ENCODE measurements at regions not wholly inside any gene's neighbourhood (a gene's known extent, or its start where the extent isn't known, plus 50 kb on each side); places are given as distances from the start of the nearest gene placed in this dataset.

GRCh38 chr10:121106611-121107010 is 255.4 kb downstream of the WDR11 start:
- H3K27ac ChIP-seq (ENCODE audit: control insufficient read depth, insufficient read depth, low read length): no peak overlapping the region
- H3K9me1 ChIP-seq (ENCODE audit: control insufficient read depth, extremely low read depth, insufficient read depth, low read length): no peaks in the 10 kb centered on the region
- H3K4me1 ChIP-seq (ENCODE audit: control insufficient read depth, extremely low read depth, insufficient read depth, low read length): peaks cover 15% of the 10 kb centered on the region
- H3K27me3 ChIP-seq (ENCODE audit: control insufficient read depth, extremely low read depth, insufficient read depth, low read length): no peaks in the 10 kb centered on the region
- H3K79me2 ChIP-seq (ENCODE audit: control insufficient read depth, insufficient read depth, low read length): no peaks in the 10 kb centered on the region
- DNase-seq (ENCODE audit: low read depth, low spot score) (no peak), FAIRE-seq (no peak)
- H3K36me3 ChIP-seq (ENCODE audit: control insufficient read depth in 2 of 2, extremely low read depth in 1 of 2, insufficient read depth in 2 of 2, low read length in 2 of 2): no peaks in the 10 kb centered on the region
- TF ChIP-seq EZH2 (IDR thresholded peaks at IDR 0.05; ENCODE audit: low read length): no peak
- H3K9ac ChIP-seq (ENCODE audit: control insufficient read depth, extremely low read depth, insufficient read depth, low read length): no peak overlapping the region
- no peaks in the 10 kb centered on the region for H4K20me1 ChIP-seq (ENCODE audit: control insufficient read depth, extremely low read depth, insufficient read depth, low read length)
- H3K9me3 ChIP-seq (ENCODE audit: control insufficient read depth, low read depth, low read length): no peaks in the 10 kb centered on the region
- H2AFZ ChIP-seq (ENCODE audit: control insufficient read depth, low read length): no peak overlapping the region
- H3K4me3 ChIP-seq (ENCODE audit: control insufficient read depth in 2 of 3, extremely low read depth in 1 of 3, insufficient read depth in 2 of 3, low read depth in 1 of 3, low read length in 3 of 3): no peak overlapping the region
- no peak overlapping the region for H3K4me2 ChIP-seq (ENCODE audit: control insufficient read depth, extremely low read depth, insufficient read depth, low read depth, low read length)
- dilution Hi-C loops (cut with MboI; ENCODE audit: extremely low pct_ligation_motif_present, low sequenced_read_pairs): no loop called here

GRCh38 chr10:121108051-121108450 is 256.9 kb downstream of the WDR11 start:
- TF ChIP-seq CTCF (optimal IDR thresholded peaks at IDR 0.05 in 1 of 3, IDR thresholded peaks at IDR 0.05 in 1 of 3, conservative IDR thresholded peaks at IDR 0.05 in 1 of 3; ENCODE audit: extremely low read depth in 1 of 3, insufficient read depth in 2 of 3, low read length in 3 of 3) (no peak), EZH2 (IDR thresholded peaks at IDR 0.05; ENCODE audit: low read length) (no peak)
- no peaks in the 10 kb centered on the region for H4K20me1 ChIP-seq (ENCODE audit: control insufficient read depth, extremely low read depth, insufficient read depth, low read length)
- no peaks in the 10 kb centered on the region for H3K9me3 ChIP-seq (ENCODE audit: control insufficient read depth, low read depth, low read length)
- H3K9ac ChIP-seq (ENCODE audit: control insufficient read depth, extremely low read depth, insufficient read depth, low read length): no peak overlapping the region
- no peak overlapping the region for H3K4me2 ChIP-seq (ENCODE audit: control insufficient read depth, extremely low read depth, insufficient read depth, low read depth, low read length)
- H3K27ac ChIP-seq (ENCODE audit: control insufficient read depth, insufficient read depth, low read length): no peak overlapping the region
- dilution Hi-C loops (cut with MboI; ENCODE audit: extremely low pct_ligation_motif_present, low sequenced_read_pairs): no loop called here
- H3K4me3 ChIP-seq (ENCODE audit: control insufficient read depth in 2 of 3, extremely low read depth in 1 of 3, insufficient read depth in 2 of 3, low read depth in 1 of 3, low read length in 3 of 3): no peak overlapping the region
- peaks cover 23% of the 10 kb centered on the region for H3K4me1 ChIP-seq (ENCODE audit: control insufficient read depth, extremely low read depth, insufficient read depth, low read length)
- FAIRE-seq: peak; percentile 90
- H3K36me3 ChIP-seq (ENCODE audit: control insufficient read depth in 2 of 2, extremely low read depth in 1 of 2, insufficient read depth in 2 of 2, low read length in 2 of 2): no peaks in the 10 kb centered on the region
- no peak overlapping the region for H2AFZ ChIP-seq (ENCODE audit: control insufficient read depth, low read length)
- no peak for DNase-seq (ENCODE audit: low read depth, low spot score)
- H3K9me1 ChIP-seq (ENCODE audit: control insufficient read depth, extremely low read depth, insufficient read depth, low read length): no peaks in the 10 kb centered on the region
- no peaks in the 10 kb centered on the region for H3K27me3 ChIP-seq (ENCODE audit: control insufficient read depth, extremely low read depth, insufficient read depth, low read length)
- H3K79me2 ChIP-seq (ENCODE audit: control insufficient read depth, insufficient read depth, low read length): no peaks in the 10 kb centered on the region

GRCh38 chr10:121110369-121110768 is 259.2 kb downstream of the WDR11 start:
- H3K36me3 ChIP-seq (ENCODE audit: control insufficient read depth in 2 of 2, extremely low read depth in 1 of 2, insufficient read depth in 2 of 2, low read length in 2 of 2): no peaks in the 10 kb centered on the region
- no peaks in the 10 kb centered on the region for H3K79me2 ChIP-seq (ENCODE audit: control insufficient read depth, insufficient read depth, low read length)
- H3K9me3 ChIP-seq (ENCODE audit: control insufficient read depth, low read depth, low read length): no peaks in the 10 kb centered on the region
- no peak overlapping the region for H3K4me2 ChIP-seq (ENCODE audit: control insufficient read depth, extremely low read depth, insufficient read depth, low read depth, low read length)
- dilution Hi-C loops (cut with MboI; ENCODE audit: extremely low pct_ligation_motif_present, low sequenced_read_pairs): no loop called here
- FAIRE-seq (no peak), DNase-seq (ENCODE audit: low read depth, low spot score) (no peak)
- H3K27ac ChIP-seq (ENCODE audit: control insufficient read depth, insufficient read depth, low read length): no peak overlapping the region
- H2AFZ ChIP-seq (ENCODE audit: control insufficient read depth, low read length): no peak overlapping the region
- no peaks in the 10 kb centered on the region for H4K20me1 ChIP-seq (ENCODE audit: control insufficient read depth, extremely low read depth, insufficient read depth, low read length)
- H3K9ac ChIP-seq (ENCODE audit: control insufficient read depth, extremely low read depth, insufficient read depth, low read length): no peak overlapping the region
- TF ChIP-seq EZH2 (IDR thresholded peaks at IDR 0.05; ENCODE audit: low read length): no peak
- no peak overlapping the region for H3K4me3 ChIP-seq (ENCODE audit: control insufficient read depth in 2 of 3, extremely low read depth in 1 of 3, insufficient read depth in 2 of 3, low read depth in 1 of 3, low read length in 3 of 3)
- H3K27me3 ChIP-seq (ENCODE audit: control insufficient read depth, extremely low read depth, insufficient read depth, low read length): no peaks in the 10 kb centered on the region
- H3K9me1 ChIP-seq (ENCODE audit: control insufficient read depth, extremely low read depth, insufficient read depth, low read length): no peaks in the 10 kb centered on the region
- peaks cover 25% of the 10 kb centered on the region for H3K4me1 ChIP-seq (ENCODE audit: control insufficient read depth, extremely low read depth, insufficient read depth, low read length)
